ENCODE measurements at regions not wholly inside any gene's neighbourhood (a gene's known extent, or its start where the extent isn't known, plus 50 kb on each side); places are given as distances from the start of the nearest gene placed in this dataset.

DNA sequence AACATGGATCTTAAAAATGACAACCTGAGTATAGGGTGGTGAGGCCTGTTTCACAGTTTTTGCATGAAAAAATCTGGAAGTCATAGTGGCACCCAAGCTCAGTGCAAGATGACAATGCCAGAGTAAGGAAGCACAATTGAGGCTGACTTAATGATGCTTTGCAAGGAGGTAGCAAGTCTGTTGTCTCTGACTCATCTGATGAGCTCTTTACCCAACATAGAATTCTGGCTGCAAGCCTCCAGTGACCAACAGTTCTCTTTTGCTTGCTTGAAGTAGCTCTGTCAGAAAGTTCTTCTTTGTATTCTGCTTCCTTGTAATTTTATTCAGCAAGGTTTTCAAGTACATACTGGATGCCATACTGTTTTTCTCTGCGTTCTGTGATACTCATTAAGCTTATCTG lies 117.1 kb downstream of the FOXD2 start:
- H3K27me3 Mint-ChIP-seq = peaks cover 29% of the 10 kb centered on the region
- no peak overlapping the region for H3K27ac Mint-ChIP-seq
- no peak for DNase-seq
- CTCF ChIA-PET = no interaction called here
- H3K4me1 Mint-ChIP-seq = no peaks in the 10 kb centered on the region
- H3K9me3 Mint-ChIP-seq = no peaks in the 10 kb centered on the region
- no peaks in the 10 kb centered on the region for H3K36me3 Mint-ChIP-seq
- no peak overlapping the region for H3K4me3 Mint-ChIP-seq

DNA sequence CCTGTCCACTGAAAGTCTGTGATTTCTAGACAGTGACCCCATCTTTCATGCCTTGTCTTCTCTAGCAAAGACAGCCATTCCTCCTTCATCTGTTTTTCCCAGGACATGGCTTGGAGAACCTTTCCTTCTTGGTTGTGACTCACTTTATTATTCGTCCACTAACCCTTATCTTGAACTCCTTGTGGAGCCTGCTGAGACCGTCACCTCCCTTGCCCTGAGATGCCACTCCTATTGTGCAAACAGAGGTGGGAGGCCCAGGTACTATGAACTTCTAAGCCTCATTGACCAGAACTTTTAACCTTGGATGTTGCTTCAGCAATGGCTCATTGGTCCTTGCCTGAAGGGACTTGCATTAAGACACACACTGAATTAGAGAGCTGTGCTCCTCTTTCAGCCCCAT lies 117.5 kb downstream of the FOXD2 start:
- CTCF ChIA-PET = no interaction called here
- Mint-ChIP-seq H3K27me3 (peaks cover 29% of the 10 kb centered on the region), H3K36me3 (no peaks in the 10 kb centered on the region), H3K9me3 (no peaks in the 10 kb centered on the region), H3K4me1 (no peaks in the 10 kb centered on the region), H3K27ac (no peak overlapping the region), H3K4me3 (no peak overlapping the region)
- DNase-seq = no peak

- DNase-seq = no peak
- Mint-ChIP-seq H3K4me1 (no peaks in the 10 kb centered on the region), H3K27ac (no peak overlapping the region), H3K9me3 (no peaks in the 10 kb centered on the region), H3K27me3 (peaks cover 33% of the 10 kb centered on the region), H3K4me3 (no peak overlapping the region), H3K36me3 (no peaks in the 10 kb centered on the region)
- CTCF ChIA-PET = no interaction called here
Measured at GRCh38 chr1:47555841-47556560, 118.2 kb downstream of the FOXD2 start.

GRCh38 chr1:47557066-47557465 lies 119.2 kb downstream of the FOXD2 start:
- no peak for DNase-seq
- no peak overlapping the region for H3K27ac Mint-ChIP-seq
- CTCF ChIA-PET = no interaction called here
- no peaks in the 10 kb centered on the region for H3K9me3 Mint-ChIP-seq
- H3K4me1 Mint-ChIP-seq = no peaks in the 10 kb centered on the region
- H3K27me3 Mint-ChIP-seq = peaks cover 37% of the 10 kb centered on the region
- H3K36me3 Mint-ChIP-seq = no peaks in the 10 kb centered on the region
- H3K4me3 Mint-ChIP-seq = no peak overlapping the region

DNA sequence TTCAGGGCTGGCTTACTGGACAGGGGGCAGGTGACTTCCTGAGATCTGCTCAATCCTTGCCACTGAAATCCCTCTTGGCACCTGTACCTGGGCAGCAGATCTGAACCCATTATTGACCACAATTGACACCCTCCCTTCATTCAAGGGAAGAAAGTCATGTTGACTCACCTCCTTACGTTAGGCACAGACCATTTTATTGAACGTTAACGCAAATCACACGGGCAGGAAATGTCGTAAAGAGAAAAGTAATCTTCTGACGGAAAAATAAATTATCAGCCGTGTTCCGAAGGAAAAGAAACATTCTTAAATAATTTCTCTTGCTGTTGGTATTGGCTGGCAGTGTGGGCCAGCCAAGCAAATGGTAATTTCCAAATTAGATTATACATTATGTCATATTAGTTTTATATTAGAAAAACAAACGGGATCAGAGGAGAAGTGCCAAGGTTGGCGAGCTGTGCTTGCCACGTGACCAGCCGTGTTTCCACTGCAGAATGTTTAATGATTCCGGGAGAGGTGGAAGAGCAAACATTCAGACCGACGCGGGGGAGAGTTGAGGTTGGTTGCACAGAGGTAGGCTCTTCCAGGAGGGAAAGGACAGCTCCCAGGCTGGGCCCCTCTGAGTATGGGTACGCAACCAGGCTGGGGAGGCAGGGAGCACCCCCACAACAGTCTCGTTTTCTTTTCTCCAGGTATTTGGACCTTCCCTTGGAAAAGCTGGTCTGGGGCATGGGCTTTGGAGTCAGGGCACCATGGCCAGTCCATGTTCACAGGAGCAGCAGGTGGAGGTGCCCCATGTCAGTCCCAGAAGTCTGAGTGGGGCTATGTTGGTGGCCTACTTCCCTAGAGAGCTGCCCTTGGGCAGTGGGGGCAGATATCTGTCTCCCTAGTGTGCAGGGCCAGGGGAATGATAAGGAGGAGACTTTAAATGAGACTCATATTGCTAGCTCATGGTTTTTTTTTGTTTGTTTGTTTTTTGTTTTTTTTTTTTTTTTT lies 121.1 kb downstream of the FOXD2 start:
- H3K9me3 Mint-ChIP-seq = no peaks in the 10 kb centered on the region
- no peaks in the 10 kb centered on the region for H3K4me1 Mint-ChIP-seq
- peaks cover 36% of the 10 kb centered on the region for H3K27me3 Mint-ChIP-seq
- H3K27ac Mint-ChIP-seq = no peak overlapping the region
- no peaks in the 10 kb centered on the region for H3K36me3 Mint-ChIP-seq
- H3K4me3 Mint-ChIP-seq = no peak overlapping the region
- DNase-seq = no peak
- CTCF ChIA-PET = no interaction called here

DNA sequence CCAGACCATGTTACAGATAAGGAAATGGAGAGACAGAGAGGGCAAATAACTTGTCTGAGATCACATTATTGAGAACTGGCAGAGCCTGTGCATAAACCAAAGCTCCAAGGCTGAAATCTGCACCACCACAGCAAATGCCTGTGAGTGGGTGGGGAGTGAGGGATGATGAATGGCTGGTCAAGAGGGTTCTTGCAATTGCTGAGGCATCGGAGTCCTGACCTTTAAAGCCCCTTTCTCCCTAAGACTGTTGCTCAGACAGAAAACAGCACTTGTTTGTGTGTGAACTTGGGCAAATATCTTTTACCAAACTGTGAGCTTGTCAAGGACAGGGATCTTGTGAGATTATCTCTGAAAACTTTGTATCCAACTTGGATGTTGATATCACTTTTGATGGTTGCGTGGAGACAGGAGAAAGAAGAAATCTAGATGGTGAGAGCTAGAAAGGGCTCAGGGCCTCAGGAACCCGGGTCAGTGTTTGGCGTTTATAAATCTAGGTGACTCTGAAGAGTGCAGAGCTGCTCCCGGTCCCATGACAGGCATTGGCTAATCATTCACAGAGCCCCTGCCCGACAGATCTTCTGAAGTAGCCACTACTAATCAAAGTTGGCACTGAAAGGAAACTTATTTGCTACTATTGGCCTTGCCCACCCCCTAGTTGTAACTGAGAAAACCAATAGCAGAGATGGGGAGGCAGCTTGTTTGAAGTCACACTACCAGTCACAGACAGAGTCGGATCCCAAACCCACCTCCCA lies 122.3 kb downstream of the FOXD2 start:
- Mint-ChIP-seq H3K27ac (no peak overlapping the region), H3K9me3 (no peaks in the 10 kb centered on the region), H3K4me1 (no peaks in the 10 kb centered on the region), H3K36me3 (no peaks in the 10 kb centered on the region), H3K27me3 (peaks cover 42% of the 10 kb centered on the region), H3K4me3 (no peak overlapping the region)
- CTCF ChIA-PET = no interaction called here
- no peak for DNase-seq

DNA sequence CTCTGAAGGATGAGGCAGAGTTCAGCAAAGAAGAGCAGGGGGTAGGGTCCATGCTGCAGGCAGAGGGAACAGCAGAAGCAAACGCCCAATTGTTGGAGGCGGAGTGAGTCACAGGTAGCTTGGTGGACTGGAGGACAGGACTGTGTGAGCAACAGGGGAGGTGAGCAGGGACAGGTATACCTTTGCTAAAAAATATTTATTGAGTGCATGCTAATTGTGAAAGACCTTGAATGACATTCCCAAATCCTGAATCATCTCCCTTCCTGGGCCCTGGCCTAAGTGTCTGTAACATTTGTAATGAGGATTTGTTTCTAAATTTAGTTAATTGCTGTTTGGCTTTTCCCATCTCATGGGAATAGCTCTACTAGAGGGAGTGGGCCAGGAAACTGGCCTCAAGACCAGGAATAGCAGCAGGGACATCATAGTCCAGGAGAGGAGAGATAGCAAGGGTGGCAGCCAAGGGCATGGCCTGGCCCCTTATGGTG lies 123.7 kb downstream of the FOXD2 start:
- Mint-ChIP-seq H3K27ac (no peak overlapping the region), H3K36me3 (no peaks in the 10 kb centered on the region), H3K4me1 (no peaks in the 10 kb centered on the region), H3K9me3 (no peaks in the 10 kb centered on the region), H3K27me3 (peaks cover 35% of the 10 kb centered on the region), H3K4me3 (no peak overlapping the region)
- CTCF ChIA-PET = no interaction called here
- DNase-seq = no peak

- no peak overlapping the region for H3K4me3 Mint-ChIP-seq
- CTCF ChIA-PET = no interaction called here
- no peak for DNase-seq
- no peaks in the 10 kb centered on the region for H3K9me3 Mint-ChIP-seq
- no peaks in the 10 kb centered on the region for H3K4me1 Mint-ChIP-seq
- no peak overlapping the region for H3K27ac Mint-ChIP-seq
- no peaks in the 10 kb centered on the region for H3K36me3 Mint-ChIP-seq
- peaks cover 35% of the 10 kb centered on the region for H3K27me3 Mint-ChIP-seq
Measured at GRCh38 chr1:47562147-47562546, 124.3 kb downstream of the FOXD2 start.

DNA sequence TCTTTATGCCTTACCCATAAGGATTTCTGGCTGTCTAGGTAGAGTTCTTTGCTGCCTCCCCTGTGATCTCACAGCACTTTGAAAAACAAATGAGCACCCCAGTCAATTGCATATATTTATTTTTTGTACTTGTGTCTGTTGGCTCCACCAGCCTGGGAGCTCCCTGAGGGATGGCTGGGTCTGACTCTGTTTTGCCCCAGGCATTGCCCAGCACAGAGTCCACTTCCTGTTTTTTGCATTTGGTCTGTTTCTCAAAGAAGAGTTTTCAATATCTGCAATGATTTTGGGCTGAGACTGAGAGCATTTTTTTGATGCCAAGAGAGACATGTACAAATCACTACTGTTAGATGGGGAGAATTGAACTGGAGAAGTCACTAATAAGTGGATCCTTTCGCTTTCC lies 125.0 kb downstream of the FOXD2 start:
- CTCF ChIA-PET = no interaction called here
- no peak overlapping the region for H3K27ac Mint-ChIP-seq
- no peaks in the 10 kb centered on the region for H3K9me3 Mint-ChIP-seq
- H3K4me3 Mint-ChIP-seq = no peak overlapping the region
- H3K4me1 Mint-ChIP-seq = no peaks in the 10 kb centered on the region
- H3K27me3 Mint-ChIP-seq = peaks cover 35% of the 10 kb centered on the region
- DNase-seq = no peak
- no peaks in the 10 kb centered on the region for H3K36me3 Mint-ChIP-seq

- H3K9me3 Mint-ChIP-seq = no peaks in the 10 kb centered on the region
- H3K27ac Mint-ChIP-seq = no peak overlapping the region
- DNase-seq = no peak
- H3K36me3 Mint-ChIP-seq = no peaks in the 10 kb centered on the region
- no peak overlapping the region for H3K4me3 Mint-ChIP-seq
- H3K27me3 Mint-ChIP-seq = peaks cover 35% of the 10 kb centered on the region
- CTCF ChIA-PET = interaction anchor here (0.7 kb wide), 1 partner anchor 174 kb away, joined by 3 read pairs; no protein-coding TSS in a partner anchor
- H3K4me1 Mint-ChIP-seq = no peaks in the 10 kb centered on the region
Measured at GRCh38 chr1:47563201-47563600, 125.4 kb downstream of the FOXD2 start.

DNA sequence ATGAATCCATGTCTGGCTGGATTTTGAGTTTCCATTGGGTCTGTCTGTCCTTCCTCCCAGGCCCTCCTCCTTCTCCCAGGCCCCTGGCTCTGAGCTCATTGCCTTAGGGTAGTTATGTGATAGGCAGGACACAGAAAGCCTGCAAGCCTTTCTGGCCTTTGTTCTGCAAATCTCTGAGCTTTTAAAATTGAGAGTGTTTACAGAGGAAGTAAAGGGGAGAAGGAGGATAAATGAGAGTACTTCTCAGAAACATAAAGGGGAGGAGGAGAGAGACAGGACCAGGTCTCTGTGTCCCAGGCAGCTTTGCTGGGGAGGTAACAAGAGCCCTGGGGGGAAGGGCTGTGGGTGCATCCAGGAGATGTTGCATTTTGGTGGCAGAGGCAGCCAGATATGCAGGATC lies 126.7 kb downstream of the FOXD2 start:
- H3K9me3 Mint-ChIP-seq = no peaks in the 10 kb centered on the region

DNA sequence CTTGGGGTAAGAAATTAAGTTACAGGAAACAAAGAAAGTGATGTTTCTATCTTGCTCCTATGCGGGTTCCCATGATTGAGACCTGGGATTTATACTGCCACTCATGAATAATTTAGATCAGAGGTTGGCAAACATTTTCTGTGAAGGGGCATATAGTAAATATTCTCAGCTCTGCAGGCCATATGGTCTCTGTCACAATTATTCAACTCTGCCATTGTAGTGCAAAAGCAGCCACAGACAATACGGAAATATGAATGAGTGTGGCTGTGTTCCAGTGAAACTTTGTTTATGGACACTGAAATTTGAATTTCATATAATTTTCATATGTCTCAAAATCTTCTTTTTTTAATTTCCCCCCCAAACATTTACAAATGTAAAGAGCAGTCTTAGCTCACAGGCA lies 127.2 kb downstream of the FOXD2 start:
- no peaks in the 10 kb centered on the region for H3K9me3 Mint-ChIP-seq
- DNase-seq = no peak
- no peak overlapping the region for H3K27ac Mint-ChIP-seq
- peaks cover 35% of the 10 kb centered on the region for H3K27me3 Mint-ChIP-seq
- H3K36me3 Mint-ChIP-seq = no peaks in the 10 kb centered on the region
- H3K4me1 Mint-ChIP-seq = no peaks in the 10 kb centered on the region
- CTCF ChIA-PET = no interaction called here
- no peak overlapping the region for H3K4me3 Mint-ChIP-seq

More for the DNA sequence above, 126.7 kb downstream of the FOXD2 start:
- H3K4me1 Mint-ChIP-seq = no peaks in the 10 kb centered on the region
- DNase-seq = no peak
- H3K4me3 Mint-ChIP-seq = no peak overlapping the region
- H3K27me3 Mint-ChIP-seq = peaks cover 35% of the 10 kb centered on the region
- CTCF ChIA-PET = no interaction called here
- H3K27ac Mint-ChIP-seq = no peak overlapping the region
- no peaks in the 10 kb centered on the region for H3K36me3 Mint-ChIP-seq

GRCh38 chr1:47565676-47566075 lies 127.8 kb downstream of the FOXD2 start:
- no peak overlapping the region for H3K27ac Mint-ChIP-seq
- H3K27me3 Mint-ChIP-seq = peaks cover 40% of the 10 kb centered on the region
- H3K4me3 Mint-ChIP-seq = no peak overlapping the region
- CTCF ChIA-PET = no interaction called here
- H3K4me1 Mint-ChIP-seq = peaks cover 2% of the 10 kb centered on the region
- no peaks in the 10 kb centered on the region for H3K36me3 Mint-ChIP-seq
- no peak for DNase-seq
- H3K9me3 Mint-ChIP-seq = no peaks in the 10 kb centered on the region

DNA sequence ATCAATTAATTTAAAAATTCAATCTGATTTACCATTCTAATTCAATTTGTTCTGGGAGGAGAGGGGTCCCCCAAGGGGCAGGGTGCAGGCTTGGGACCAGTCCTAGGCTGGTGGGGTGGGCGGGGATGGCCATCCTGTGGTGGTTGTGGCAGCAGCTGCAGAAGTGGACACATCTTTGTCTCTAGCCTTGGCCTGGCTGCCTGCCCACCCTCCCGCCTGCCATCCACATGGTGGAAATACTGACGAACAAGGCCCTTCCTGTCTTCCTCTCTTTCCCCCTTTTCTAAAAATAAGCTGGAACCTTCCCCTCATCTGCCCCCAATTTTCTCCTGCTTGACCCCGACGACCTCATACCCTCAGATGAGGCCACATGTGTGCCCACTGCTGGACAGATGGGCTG lies 130.9 kb downstream of the FOXD2 start:
- Mint-ChIP-seq H3K27ac (no peak overlapping the region), H3K36me3 (no peaks in the 10 kb centered on the region), H3K9me3 (no peaks in the 10 kb centered on the region), H3K4me1 (peaks cover 4% of the 10 kb centered on the region), H3K27me3 (peaks cover 16% of the 10 kb centered on the region), H3K4me3 (no peak overlapping the region)
- CTCF ChIA-PET = no interaction called here
- DNase-seq = no peak
